ENCODE measurements at regions not wholly inside any gene's neighbourhood (a gene's known extent, or its start where the extent isn't known, plus 50 kb on each side); places are given as distances from the start of the nearest gene placed in this dataset.
A peak's percentile ranks its signal among the peaks of the same experiment; 100 is the strongest.

DNA sequence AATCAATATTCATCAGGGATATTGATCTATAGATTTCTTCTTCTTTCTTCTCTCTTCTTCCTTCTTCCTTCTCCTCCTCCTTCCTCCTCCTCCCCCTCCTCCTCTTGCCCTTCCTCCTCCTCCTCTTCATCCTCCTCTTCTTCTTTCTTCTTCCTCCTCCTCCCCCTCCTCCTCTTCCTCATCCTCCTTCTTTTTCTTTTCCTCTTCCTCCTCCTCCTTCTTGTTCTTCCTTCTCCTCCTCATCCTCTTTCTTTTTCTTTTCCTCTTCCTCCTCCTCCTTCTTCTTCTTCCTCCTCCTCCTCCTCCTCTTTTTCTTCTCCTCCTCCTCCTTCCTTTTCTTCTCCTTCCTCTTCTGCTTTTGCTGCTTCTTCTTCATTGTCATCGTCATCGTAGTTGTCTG is 52.4 kb upstream of the SERINC1 start:
- Mint-ChIP-seq H3K36me3 (ENCODE audit: insufficient read depth) (peaks cover 48% of the 10 kb centered on the region), H3K9me3 (ENCODE audit: low read depth) (peaks cover 43% of the 10 kb centered on the region)

DNA sequence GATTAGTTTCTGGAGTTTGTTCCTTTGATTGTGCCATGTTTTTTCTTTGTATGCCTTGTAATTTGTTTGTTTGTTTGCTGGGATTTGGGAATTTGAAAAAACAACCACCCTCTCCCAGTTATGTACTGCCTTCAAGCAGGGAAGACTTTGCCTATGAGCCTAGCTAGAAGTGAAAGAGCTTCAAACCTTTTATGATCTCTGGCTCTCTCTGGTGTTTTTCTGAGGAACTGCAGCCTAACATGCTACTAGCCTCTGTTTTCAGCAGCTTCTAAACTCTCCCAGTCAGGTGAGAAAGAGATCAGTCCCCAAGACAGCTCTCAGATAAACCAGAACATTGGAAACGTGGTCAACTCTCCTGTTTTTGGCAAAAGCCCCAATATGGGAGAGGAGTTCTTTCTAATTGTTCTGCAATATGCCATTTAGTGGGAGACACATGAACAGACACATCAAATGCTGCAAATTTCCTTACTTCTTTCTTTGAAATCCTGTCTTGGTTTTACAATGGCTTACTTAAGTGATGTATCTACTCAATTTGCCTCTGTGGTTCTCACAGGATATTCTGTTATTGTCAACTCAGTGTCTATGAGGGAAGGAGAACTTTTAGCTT is 58.9 kb upstream of the SERINC1 start:
- TF ChIP-seq, protein P1, sequence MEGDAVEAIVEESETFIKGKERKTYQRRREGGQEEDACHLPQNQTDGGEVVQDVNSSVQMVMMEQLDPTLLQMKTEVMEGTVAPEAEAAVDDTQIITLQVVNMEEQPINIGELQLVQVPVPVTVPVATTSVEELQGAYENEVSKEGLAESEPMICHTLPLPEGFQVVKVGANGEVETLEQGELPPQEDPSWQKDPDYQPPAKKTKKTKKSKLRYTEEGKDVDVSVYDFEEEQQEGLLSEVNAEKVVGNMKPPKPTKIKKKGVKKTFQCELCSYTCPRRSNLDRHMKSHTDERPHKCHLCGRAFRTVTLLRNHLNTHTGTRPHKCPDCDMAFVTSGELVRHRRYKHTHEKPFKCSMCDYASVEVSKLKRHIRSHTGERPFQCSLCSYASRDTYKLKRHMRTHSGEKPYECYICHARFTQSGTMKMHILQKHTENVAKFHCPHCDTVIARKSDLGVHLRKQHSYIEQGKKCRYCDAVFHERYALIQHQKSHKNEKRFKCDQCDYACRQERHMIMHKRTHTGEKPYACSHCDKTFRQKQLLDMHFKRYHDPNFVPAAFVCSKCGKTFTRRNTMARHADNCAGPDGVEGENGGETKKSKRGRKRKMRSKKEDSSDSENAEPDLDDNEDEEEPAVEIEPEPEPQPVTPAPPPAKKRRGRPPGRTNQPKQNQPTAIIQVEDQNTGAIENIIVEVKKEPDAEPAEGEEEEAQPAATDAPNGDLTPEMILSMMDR (IDR thresholded peaks at IDR 0.05; ENCODE audit: unreplicated experiment), result peak; percentile 82
- H3K4me1 Mint-ChIP-seq (ENCODE audit: low read depth), result no peaks in the 10 kb centered on the region
- no peak overlapping the region for H3K27ac Mint-ChIP-seq
- DNase-seq (ENCODE audit: low spot score, unreplicated experiment), result peak; percentile 39
- H3K9me3 Mint-ChIP-seq (ENCODE audit: low read depth), result peaks cover 11% of the 10 kb centered on the region
- H3K4me3 Mint-ChIP-seq (ENCODE audit: low read depth), result no peak overlapping the region
- peaks cover 16% of the 10 kb centered on the region for H3K36me3 Mint-ChIP-seq (ENCODE audit: insufficient read depth)
- no peaks in the 10 kb centered on the region for H3K27me3 Mint-ChIP-seq

More for the DNA sequence above, 52.4 kb upstream of the SERINC1 start:
- Mint-ChIP-seq H3K4me3 (ENCODE audit: low read depth) (no peak overlapping the region), H3K27me3 (no peaks in the 10 kb centered on the region), H3K4me1 (ENCODE audit: low read depth) (no peaks in the 10 kb centered on the region), H3K27ac (no peak overlapping the region)
- TF ChIP-seq, protein P1 (IDR thresholded peaks at IDR 0.05; ENCODE audit: unreplicated experiment), result no peak
- DNase-seq (ENCODE audit: low spot score, unreplicated experiment), result no peak

DNA sequence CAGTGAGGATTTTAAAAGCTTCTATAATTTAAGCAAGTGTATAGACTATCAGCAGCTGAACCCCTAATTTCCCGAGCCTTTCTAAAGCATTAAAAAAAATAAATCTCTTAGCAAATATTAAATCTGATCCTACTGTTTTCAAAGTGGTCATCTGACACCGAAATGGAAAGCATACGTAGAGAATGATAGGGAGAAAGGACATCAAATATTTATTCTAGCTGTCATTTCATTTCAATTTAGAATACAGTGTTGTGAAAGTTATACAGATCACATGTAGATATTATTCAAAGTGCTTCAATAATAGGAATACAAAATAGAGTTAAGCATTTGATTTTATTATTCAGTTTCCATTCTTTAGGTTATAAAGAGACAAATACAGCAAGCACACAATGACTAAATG is 61.9 kb upstream of the PKIB start:
- H3K9me3 Mint-ChIP-seq (ENCODE audit: low read depth), result peaks cover 8% of the 10 kb centered on the region
- no peaks in the 10 kb centered on the region for H3K27me3 Mint-ChIP-seq
- H3K4me1 Mint-ChIP-seq (ENCODE audit: low read depth), result no peaks in the 10 kb centered on the region
- DNase-seq (ENCODE audit: low spot score, unreplicated experiment), result no peak
- TF ChIP-seq, protein P1 (IDR thresholded peaks at IDR 0.05; ENCODE audit: unreplicated experiment), result no peak
- no peak overlapping the region for H3K4me3 Mint-ChIP-seq (ENCODE audit: low read depth)
- peaks cover 8% of the 10 kb centered on the region for H3K36me3 Mint-ChIP-seq (ENCODE audit: insufficient read depth)
- no peak overlapping the region for H3K27ac Mint-ChIP-seq

DNA sequence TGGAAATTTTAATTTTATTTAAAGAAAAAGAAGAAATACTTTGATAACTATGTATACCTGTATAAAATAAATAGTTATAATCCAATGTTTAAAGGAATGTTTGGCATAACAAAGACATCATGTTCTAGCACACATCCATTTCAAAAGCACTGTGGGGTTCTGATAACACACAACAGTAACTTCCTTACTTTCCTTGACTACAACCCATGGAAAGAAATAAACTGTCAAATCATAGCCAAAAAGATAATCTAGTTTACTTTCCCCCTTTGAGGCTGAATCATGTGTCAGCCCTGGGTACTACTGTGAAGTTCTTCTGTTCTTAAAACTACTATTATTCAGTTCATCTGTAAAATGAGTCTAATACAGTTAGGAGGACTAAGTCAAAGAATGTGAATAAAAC is 61.4 kb upstream of the PKIB start:
- H3K27me3 Mint-ChIP-seq, result no peaks in the 10 kb centered on the region
- H3K36me3 Mint-ChIP-seq (ENCODE audit: insufficient read depth), result peaks cover 7% of the 10 kb centered on the region
- no peak overlapping the region for H3K27ac Mint-ChIP-seq
- H3K4me3 Mint-ChIP-seq (ENCODE audit: low read depth), result no peak overlapping the region
- no peak for DNase-seq (ENCODE audit: low spot score, unreplicated experiment)
- TF ChIP-seq, protein P1 (IDR thresholded peaks at IDR 0.05; ENCODE audit: unreplicated experiment), result no peak
- H3K9me3 Mint-ChIP-seq (ENCODE audit: low read depth), result peaks cover 8% of the 10 kb centered on the region
- no peaks in the 10 kb centered on the region for H3K4me1 Mint-ChIP-seq (ENCODE audit: low read depth)

DNA sequence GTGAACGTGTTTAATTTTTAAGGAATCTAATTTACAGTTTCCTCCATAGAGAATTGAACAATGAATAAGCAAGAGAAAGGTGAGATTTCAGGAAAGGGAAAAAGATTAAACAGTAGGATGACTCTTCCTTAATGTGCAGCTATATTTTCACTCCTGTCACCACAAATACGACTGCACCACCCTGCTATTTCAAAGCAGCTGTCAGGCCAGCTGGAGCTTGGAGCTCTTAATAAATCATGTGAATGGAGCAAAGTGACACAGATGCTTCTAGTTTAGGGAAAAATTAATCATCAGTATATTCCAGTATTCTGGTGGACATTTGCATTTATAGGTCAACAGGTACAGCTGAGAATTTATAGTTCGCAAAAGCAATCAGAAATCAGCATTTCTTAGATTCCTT is 56.5 kb upstream of the PKIB start:
- H3K4me3 Mint-ChIP-seq (ENCODE audit: low read depth), result no peak overlapping the region
- TF ChIP-seq, protein P1 (IDR thresholded peaks at IDR 0.05; ENCODE audit: unreplicated experiment), result no peak
- H3K4me1 Mint-ChIP-seq (ENCODE audit: low read depth), result peaks cover 4% of the 10 kb centered on the region
- peaks cover 4% of the 10 kb centered on the region for H3K36me3 Mint-ChIP-seq (ENCODE audit: insufficient read depth)
- no peak overlapping the region for H3K27ac Mint-ChIP-seq
- no peak for DNase-seq (ENCODE audit: low spot score, unreplicated experiment)
- H3K9me3 Mint-ChIP-seq (ENCODE audit: low read depth), result peaks cover 1% of the 10 kb centered on the region
- H3K27me3 Mint-ChIP-seq, result no peaks in the 10 kb centered on the region

Measured in progenitor cell of endocrine pancreas (in vitro differentiated cells).